ENCODE measurements at regions not wholly inside any gene's neighbourhood (a gene's known extent, or its start where the extent isn't known, plus 50 kb on each side); places are given as distances from the start of the nearest gene placed in this dataset.

DNA sequence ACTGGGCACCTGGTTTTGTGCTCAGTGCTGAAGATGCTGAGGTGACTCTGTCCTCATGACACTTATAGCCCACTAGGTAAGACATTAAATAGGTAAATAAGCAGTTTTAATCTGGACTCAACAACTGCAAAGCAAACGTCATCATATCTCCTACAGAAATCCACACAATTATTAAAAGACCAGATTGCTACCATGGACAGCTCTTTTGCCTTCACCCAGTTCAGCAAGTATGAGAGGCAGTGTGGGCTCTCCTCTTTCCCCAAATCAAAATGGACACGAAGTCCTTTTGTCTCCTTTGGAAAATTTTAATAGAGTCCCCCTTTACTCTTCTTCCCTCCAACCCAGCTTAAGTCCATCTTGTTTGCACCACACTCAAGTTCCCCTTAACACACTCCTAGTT lies 171.1 kb downstream of the RPAP3 start:
- TF ChIP-seq, protein P1, sequence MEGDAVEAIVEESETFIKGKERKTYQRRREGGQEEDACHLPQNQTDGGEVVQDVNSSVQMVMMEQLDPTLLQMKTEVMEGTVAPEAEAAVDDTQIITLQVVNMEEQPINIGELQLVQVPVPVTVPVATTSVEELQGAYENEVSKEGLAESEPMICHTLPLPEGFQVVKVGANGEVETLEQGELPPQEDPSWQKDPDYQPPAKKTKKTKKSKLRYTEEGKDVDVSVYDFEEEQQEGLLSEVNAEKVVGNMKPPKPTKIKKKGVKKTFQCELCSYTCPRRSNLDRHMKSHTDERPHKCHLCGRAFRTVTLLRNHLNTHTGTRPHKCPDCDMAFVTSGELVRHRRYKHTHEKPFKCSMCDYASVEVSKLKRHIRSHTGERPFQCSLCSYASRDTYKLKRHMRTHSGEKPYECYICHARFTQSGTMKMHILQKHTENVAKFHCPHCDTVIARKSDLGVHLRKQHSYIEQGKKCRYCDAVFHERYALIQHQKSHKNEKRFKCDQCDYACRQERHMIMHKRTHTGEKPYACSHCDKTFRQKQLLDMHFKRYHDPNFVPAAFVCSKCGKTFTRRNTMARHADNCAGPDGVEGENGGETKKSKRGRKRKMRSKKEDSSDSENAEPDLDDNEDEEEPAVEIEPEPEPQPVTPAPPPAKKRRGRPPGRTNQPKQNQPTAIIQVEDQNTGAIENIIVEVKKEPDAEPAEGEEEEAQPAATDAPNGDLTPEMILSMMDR (IDR thresholded peaks at IDR 0.05): no peak
- no peak for TF ChIP-seq POLR2A (IDR thresholded peaks at IDR 0.05)
- TF ChIP-seq POLR2AphosphoS5 (IDR thresholded peaks at IDR 0.05; ENCODE audit: insufficient read depth in 1 of 2, low read depth in 1 of 2): no peak

All from vagina (tissue), 2 donors.